Ureter (tissue), 1 donor: ENCODE measurements at regions not wholly inside any gene's neighbourhood (a gene's known extent, or its start where the extent isn't known, plus 50 kb on each side); places are given as distances from the start of the nearest gene placed in this dataset.

Source experiments
- DNase-seq: peaks from one replicate; pipeline ENCODE4 v3.0.0-alpha.2; 2020; ENCODE audit warnings: low spot score
- donor health status: DM: yes; HTN: yes; CAD: no.

- DNase-seq, result no peak
Observed at GRCh38 chr4:19791422-19792123, 460.1 kb upstream of the SLIT2 start.

GRCh38 chr4:19786616-19787015 lies 465.1 kb upstream of the SLIT2 start:
- no peak for DNase-seq

GRCh38 chr4:19783667-19784223 lies 468.0 kb upstream of the SLIT2 start:
- DNase-seq, result no peak

GRCh38 chr4:19780871-19781270 lies 470.8 kb upstream of the SLIT2 start:
- no peak for DNase-seq

GRCh38 chr4:19776929-19777328 lies 474.8 kb upstream of the SLIT2 start:
- no peak for DNase-seq

GRCh38 chr4:19776021-19776459 lies 475.7 kb upstream of the SLIT2 start:
- DNase-seq, result no peak

- no peak for DNase-seq
Observed at GRCh38 chr4:19774690-19775256, 476.9 kb upstream of the SLIT2 start.

GRCh38 chr4:19772581-19772980 lies 479.1 kb upstream of the SLIT2 start:
- no peak for DNase-seq

- no peak for DNase-seq
Observed at GRCh38 chr4:19756661-19757060, 495.0 kb upstream of the SLIT2 start.

GRCh38 chr4:19752599-19752998 lies 499.1 kb upstream of the SLIT2 start:
- no peak for DNase-seq

- DNase-seq, result peak; percentile 48
Observed at GRCh38 chr4:19748519-19749479, 502.9 kb upstream of the SLIT2 start.

- no peak for DNase-seq
Observed at GRCh38 chr4:19746377-19746776, 505.3 kb upstream of the SLIT2 start.

- DNase-seq, result no peak
Observed at GRCh38 chr4:19743115-19743638, 508.5 kb upstream of the SLIT2 start.

- DNase-seq, result no peak
Observed at GRCh38 chr4:19739101-19739651, 512.5 kb upstream of the SLIT2 start.

GRCh38 chr4:19736968-19737756 lies 514.5 kb upstream of the SLIT2 start:
- no peak for DNase-seq

GRCh38 chr4:19735012-19735411 lies 516.7 kb upstream of the SLIT2 start:
- DNase-seq, result no peak

GRCh38 chr4:19729886-19730651 lies 521.6 kb upstream of the SLIT2 start:
- no peak for DNase-seq

- no peak for DNase-seq
Observed at GRCh38 chr4:19728773-19729172, 522.9 kb upstream of the SLIT2 start.

GRCh38 chr4:19727141-19727540 lies 524.6 kb upstream of the SLIT2 start:
- no peak for DNase-seq

- no peak for DNase-seq
Observed at GRCh38 chr4:19725130-19725529, 526.6 kb upstream of the SLIT2 start.
